ENCODE measurements at regions not wholly inside any gene's neighbourhood (a gene's known extent, or its start where the extent isn't known, plus 50 kb on each side); places are given as distances from the start of the nearest gene placed in this dataset.

GRCh38 chr22:27466778-27467438 is 334.6 kb downstream of the MN1 start:
- Histone ChIP-seq H3K4me3 (no peak overlapping the region), H3K9me3 (no peaks in the 10 kb centered on the region), H3K4me1 (ENCODE audit: insufficient read depth) (no peaks in the 10 kb centered on the region), H3K27me3 (no peaks in the 10 kb centered on the region), H3K27ac (no peak overlapping the region), H3K36me3 (no peaks in the 10 kb centered on the region)
- WGBS, 3 donors = 67 to 92% (median 85%) methylated on average over 7 of the region's 7 CpGs
- TF ChIP-seq POLR2A (IDR thresholded peaks at IDR 0.05) = no peak
- TF ChIP-seq, protein P1, sequence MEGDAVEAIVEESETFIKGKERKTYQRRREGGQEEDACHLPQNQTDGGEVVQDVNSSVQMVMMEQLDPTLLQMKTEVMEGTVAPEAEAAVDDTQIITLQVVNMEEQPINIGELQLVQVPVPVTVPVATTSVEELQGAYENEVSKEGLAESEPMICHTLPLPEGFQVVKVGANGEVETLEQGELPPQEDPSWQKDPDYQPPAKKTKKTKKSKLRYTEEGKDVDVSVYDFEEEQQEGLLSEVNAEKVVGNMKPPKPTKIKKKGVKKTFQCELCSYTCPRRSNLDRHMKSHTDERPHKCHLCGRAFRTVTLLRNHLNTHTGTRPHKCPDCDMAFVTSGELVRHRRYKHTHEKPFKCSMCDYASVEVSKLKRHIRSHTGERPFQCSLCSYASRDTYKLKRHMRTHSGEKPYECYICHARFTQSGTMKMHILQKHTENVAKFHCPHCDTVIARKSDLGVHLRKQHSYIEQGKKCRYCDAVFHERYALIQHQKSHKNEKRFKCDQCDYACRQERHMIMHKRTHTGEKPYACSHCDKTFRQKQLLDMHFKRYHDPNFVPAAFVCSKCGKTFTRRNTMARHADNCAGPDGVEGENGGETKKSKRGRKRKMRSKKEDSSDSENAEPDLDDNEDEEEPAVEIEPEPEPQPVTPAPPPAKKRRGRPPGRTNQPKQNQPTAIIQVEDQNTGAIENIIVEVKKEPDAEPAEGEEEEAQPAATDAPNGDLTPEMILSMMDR (IDR thresholded peaks at IDR 0.05) = no peak
- TF ChIP-seq EP300 (IDR thresholded peaks at IDR 0.05) = no peak
- no peak for DNase-seq
- intact Hi-C loops (cut with DNase I) = no loop called here

DNA sequence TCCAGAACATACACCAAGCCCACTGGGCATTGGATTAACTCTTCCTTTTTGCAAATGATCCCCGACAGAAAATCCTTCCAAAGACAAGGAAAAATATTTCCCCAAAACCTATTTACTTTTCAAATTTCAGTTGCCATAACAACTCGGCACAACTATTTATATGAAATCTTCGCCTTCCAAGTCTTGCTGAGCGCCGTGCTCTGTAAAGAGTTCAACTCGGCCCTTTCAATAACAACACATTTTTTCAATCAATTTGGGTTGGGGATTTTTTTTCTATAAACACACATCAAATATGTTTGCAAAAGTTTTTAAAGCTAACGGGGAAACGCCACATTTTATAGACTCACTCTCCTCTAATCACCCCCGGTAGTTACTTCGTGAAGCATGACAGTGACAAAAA is 333.8 kb downstream of the MN1 start:
- 68 to 80% (median 72%) methylated on average over 10 of the region's 10 CpGs for WGBS, 3 donors
- Histone ChIP-seq H3K36me3 (no peaks in the 10 kb centered on the region), H3K4me1 (ENCODE audit: insufficient read depth) (no peaks in the 10 kb centered on the region), H3K4me3 (no peak overlapping the region), H3K27ac (no peak overlapping the region), H3K9me3 (no peaks in the 10 kb centered on the region), H3K27me3 (no peaks in the 10 kb centered on the region)
- no peak for DNase-seq
- TF ChIP-seq EP300 (IDR thresholded peaks at IDR 0.05) (no peak), POLR2A (IDR thresholded peaks at IDR 0.05) (no peak)
- TF ChIP-seq, protein P1 (IDR thresholded peaks at IDR 0.05) = no peak
- intact Hi-C loops (cut with DNase I) = no loop called here

DNA sequence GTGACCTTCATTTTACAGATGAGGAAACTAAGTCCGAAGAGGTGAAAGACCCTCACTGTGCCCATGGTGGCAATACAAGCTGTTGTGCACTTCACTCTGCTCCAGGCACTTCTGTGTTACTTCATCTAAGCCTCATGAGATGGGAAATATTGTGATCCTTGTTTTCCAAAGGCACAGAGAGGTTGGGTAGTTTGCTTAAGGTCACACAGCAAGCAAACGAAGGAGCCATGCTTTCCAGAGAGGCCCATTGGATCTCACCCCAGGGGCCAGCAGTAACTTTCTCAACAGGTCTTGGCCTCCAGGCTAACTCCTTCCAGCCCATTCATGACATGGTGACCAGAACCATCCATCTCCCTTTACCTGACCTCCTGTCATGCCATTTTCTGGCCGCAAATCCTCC is 332.8 kb downstream of the MN1 start:
- Histone ChIP-seq H3K9me3 (no peaks in the 10 kb centered on the region), H3K4me1 (ENCODE audit: insufficient read depth) (no peaks in the 10 kb centered on the region), H3K36me3 (no peaks in the 10 kb centered on the region), H3K27me3 (no peaks in the 10 kb centered on the region), H3K27ac (no peak overlapping the region), H3K4me3 (no peak overlapping the region)
- TF ChIP-seq EP300 (IDR thresholded peaks at IDR 0.05) (no peak), POLR2A (IDR thresholded peaks at IDR 0.05) (no peak)
- TF ChIP-seq, protein P1 (IDR thresholded peaks at IDR 0.05) = no peak
- no peak for DNase-seq
- intact Hi-C loops (cut with DNase I) = no loop called here
- WGBS, 3 donors = 52 to 72% (median 59%) methylated on average over 3 of the region's 3 CpGs

DNA sequence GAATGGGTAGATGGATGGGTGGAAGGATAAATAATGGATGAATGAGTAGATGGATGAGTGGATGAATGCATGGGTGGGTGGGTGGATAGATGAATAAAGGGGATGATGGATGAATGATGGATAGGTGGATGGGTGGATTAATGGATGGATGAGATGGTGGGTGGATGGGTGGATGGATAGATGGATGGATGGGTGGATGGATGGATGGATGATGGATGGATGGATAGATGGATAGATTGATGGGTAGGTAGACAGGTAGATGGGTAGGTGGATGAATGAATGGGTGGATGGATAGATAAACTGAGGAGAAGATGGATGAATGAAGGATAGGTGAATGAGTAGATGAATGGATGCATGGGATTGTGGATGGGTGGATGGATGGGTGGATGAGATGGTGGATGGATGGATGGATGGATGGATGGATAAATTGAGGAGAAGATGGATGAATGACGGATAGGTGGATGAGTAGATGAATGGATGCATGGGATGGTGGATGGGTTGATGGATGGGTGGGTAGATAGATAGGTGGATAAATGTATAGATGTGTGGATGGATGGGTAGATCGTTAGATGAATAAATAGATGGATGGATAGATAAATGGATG is 331.3 kb downstream of the MN1 start:
- no peaks in the 10 kb centered on the region for H3K36me3 ChIP-seq
- no peak overlapping the region for H3K4me3 ChIP-seq
- H3K27me3 ChIP-seq = no peaks in the 10 kb centered on the region
- H3K27ac ChIP-seq = no peak overlapping the region
- WGBS, 3 donors = 88 to 96% (median 92%) methylated on average over 2 of the region's 2 CpGs
- no peak for DNase-seq
- TF ChIP-seq, protein P1 (IDR thresholded peaks at IDR 0.05) = no peak
- TF ChIP-seq POLR2A (IDR thresholded peaks at IDR 0.05) (no peak), EP300 (IDR thresholded peaks at IDR 0.05) (no peak)
- intact Hi-C loops (cut with DNase I) = no loop called here
- no peaks in the 10 kb centered on the region for H3K9me3 ChIP-seq
- H3K4me1 ChIP-seq (ENCODE audit: insufficient read depth) = peaks cover 3% of the 10 kb centered on the region
